HepG2 (cell line): ENCODE measurements at regions not wholly inside any gene's neighbourhood (a gene's known extent, or its start where the extent isn't known, plus 50 kb on each side); places are given as distances from the start of the nearest gene placed in this dataset.

Experiments
- RELA ChIP-seq: sonication (generic); formaldehyde crosslinking; IDR thresholded peaks from 2 replicates; pipeline ENCODE4 v1.4.0; 2020; ENCODE audit warnings: missing genetic modification reagents
- SRSF1 ChIP-seq: fragments of 200-400 bp; formaldehyde crosslinking; optimal IDR thresholded peaks from 2 replicates; pipeline ENCODE3; 2017; ENCODE audit warnings: mild to moderate bottlenecking, low read depth, low read length, moderate library complexity
- ZNF383 ChIP-seq: sonication (generic); formaldehyde crosslinking; IDR thresholded peaks from 2 replicates; pipeline ENCODE4 v1.4.0; 2020; ENCODE audit warnings: missing genetic modification reagents, mild to moderate bottlenecking, borderline replicate concordance
- ZSCAN21 ChIP-seq: sonication (generic); formaldehyde crosslinking; IDR thresholded peaks from 2 replicates; pipeline ENCODE4 v1.8.0; 2022; ENCODE audit warnings: mild to moderate bottlenecking, missing genetic modification reagents, moderate library complexity, borderline replicate concordance

GRCh38 chr7:80372415-80372814 lies 139.4 kb downstream of the GNAT3 start:
- TF ChIP-seq SRSF1 (no peak), RELA (no peak), ZNF383 (CRISPR knock-in tag) (no peak), ZSCAN21 (no peak)
